WERI-Rb-1 (cell line): ENCODE measurements at regions not wholly inside any gene's neighbourhood (a gene's known extent, or its start where the extent isn't known, plus 50 kb on each side); places are given as distances from the start of the nearest gene placed in this dataset.

Source experiments
- DNase-seq: peaks from one replicate; pipeline ENCODE4 v3.0.0-alpha.2; 2020
- H3K27ac ChIP-seq: fragments of 250-450 bp; sonication (Bioruptor Pico); 2 replicates; pipeline ENCODE4 v1.5.1; 2020; ENCODE audit warnings: mild to moderate bottlenecking, moderate library complexity
- H3K27me3 ChIP-seq: fragments of 250-450 bp; sonication (Bioruptor Pico); 2 replicates; pipeline ENCODE4 v1.5.1; 2021; ENCODE audit warnings: mild to moderate bottlenecking, low read depth, moderate library complexity; ENCODE audit not compliant: insufficient read depth, severe bottlenecking
- H3K36me3 ChIP-seq: fragments of 250-450 bp; sonication (Bioruptor Pico); 2 replicates; pipeline ENCODE4 v1.5.1; 2020; ENCODE audit warnings: mild to moderate bottlenecking, moderate library complexity
- H3K4me3 ChIP-seq: 2 replicates; pipeline ENCODE4 v1.5.1; 2011; ENCODE audit warnings: low read depth, mild to moderate bottlenecking, control low read depth, low read length
- H3K9me3 ChIP-seq: fragments of 250-450 bp; sonication (Bioruptor Pico); 2 replicates; pipeline ENCODE4 v1.5.1; 2021; ENCODE audit warnings: mild to moderate bottlenecking, moderate library complexity; ENCODE audit not compliant: severe bottlenecking
- CTCF ChIP-seq: IDR thresholded peaks from 2 replicates; pipeline ENCODE4 v1.5.1; 2011; ENCODE audit warnings: low read depth, mild to moderate bottlenecking, control low read depth, inconsistent platforms, low read length

DNA sequence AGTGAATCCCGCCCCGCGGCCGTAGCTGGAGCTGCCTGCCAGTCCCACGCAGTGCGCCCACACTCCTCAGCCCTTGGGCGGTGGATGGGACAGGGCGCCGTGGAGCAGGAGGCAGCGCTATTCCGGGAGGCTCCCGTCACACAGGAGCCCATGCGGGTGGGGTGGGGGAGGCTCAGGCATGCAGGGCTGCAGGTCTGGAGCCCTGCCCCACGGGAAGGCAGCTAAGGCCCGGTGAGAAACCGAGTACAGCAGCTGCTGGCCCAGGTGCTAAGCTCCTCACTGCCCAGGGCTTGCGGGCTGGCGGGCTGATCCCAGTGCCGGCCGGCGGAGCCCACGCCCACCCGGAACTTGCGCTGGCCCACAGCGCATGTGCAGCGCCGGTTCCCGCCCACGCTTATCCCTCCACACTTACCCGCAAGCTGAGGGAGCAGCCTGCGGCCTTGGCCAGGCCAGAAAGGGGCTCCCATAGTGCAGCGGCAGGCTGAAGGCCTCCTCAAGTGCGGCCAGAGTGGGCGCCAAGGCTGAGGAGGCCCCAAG lies 1152.8 kb upstream of the CELF4 start:
- Histone ChIP-seq H3K9me3 (no peaks in the 10 kb centered on the region), H3K27me3 (no peaks in the 10 kb centered on the region), H3K27ac (no peak overlapping the region), H3K36me3 (no peaks in the 10 kb centered on the region), H3K4me3 (no peak overlapping the region)
- TF ChIP-seq CTCF, result no peak
- DNase-seq, result no peak

- no peak for DNase-seq
- Histone ChIP-seq H3K4me3 (no peak overlapping the region), H3K27ac (no peak overlapping the region), H3K36me3 (no peaks in the 10 kb centered on the region), H3K27me3 (no peaks in the 10 kb centered on the region), H3K9me3 (no peaks in the 10 kb centered on the region)
- no peak for TF ChIP-seq CTCF
Measured at GRCh38 chr18:38709122-38709521, 1143.5 kb upstream of the CELF4 start.

DNA sequence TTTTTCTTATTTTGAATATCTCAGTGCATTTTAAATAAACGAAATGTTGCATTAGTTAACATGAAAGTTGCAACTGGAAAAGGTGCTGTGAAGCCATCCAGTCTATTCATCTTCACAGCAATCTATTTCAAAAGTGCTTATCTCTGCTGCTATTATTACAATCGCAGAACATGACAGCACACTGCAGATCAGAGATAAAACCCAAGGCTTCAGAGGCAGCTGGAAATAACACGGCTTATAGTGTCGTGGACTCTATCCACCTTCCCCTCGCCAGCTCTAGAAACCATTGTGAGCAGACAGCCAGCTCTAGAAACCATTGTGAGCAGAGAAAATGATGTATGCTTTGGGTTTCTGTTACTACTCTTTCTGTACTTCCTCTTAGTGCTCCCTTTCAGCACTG lies 1140.8 kb upstream of the CELF4 start:
- H3K9me3 ChIP-seq, result no peaks in the 10 kb centered on the region
- no peak for TF ChIP-seq CTCF
- no peaks in the 10 kb centered on the region for H3K36me3 ChIP-seq
- no peaks in the 10 kb centered on the region for H3K27me3 ChIP-seq
- no peak overlapping the region for H3K27ac ChIP-seq
- no peak for DNase-seq
- H3K4me3 ChIP-seq, result no peak overlapping the region

DNA sequence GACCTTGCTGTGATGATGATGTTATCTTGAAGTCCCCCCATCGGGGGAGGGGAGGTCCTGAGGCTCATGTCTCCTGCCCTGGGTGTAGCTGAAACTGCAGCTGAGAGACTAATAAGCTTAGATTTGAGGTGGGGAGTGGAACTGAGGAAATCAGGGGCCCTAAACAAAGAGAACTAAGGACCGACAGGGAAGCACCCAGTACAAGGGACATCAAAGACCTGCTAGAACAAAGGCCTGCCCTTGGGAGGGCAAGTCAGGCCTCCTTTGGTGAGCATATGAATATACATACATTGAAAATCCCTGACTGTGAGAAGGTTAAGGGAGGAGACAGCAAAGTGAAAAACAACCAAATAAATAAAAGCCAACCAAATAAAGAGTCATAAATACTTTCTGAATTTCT lies 1132.5 kb upstream of the CELF4 start:
- H3K4me3 ChIP-seq, result no peak overlapping the region
- no peak for DNase-seq
- no peaks in the 10 kb centered on the region for H3K27me3 ChIP-seq
- no peaks in the 10 kb centered on the region for H3K36me3 ChIP-seq
- H3K9me3 ChIP-seq, result no peaks in the 10 kb centered on the region
- no peak for TF ChIP-seq CTCF
- H3K27ac ChIP-seq, result no peak overlapping the region

DNA sequence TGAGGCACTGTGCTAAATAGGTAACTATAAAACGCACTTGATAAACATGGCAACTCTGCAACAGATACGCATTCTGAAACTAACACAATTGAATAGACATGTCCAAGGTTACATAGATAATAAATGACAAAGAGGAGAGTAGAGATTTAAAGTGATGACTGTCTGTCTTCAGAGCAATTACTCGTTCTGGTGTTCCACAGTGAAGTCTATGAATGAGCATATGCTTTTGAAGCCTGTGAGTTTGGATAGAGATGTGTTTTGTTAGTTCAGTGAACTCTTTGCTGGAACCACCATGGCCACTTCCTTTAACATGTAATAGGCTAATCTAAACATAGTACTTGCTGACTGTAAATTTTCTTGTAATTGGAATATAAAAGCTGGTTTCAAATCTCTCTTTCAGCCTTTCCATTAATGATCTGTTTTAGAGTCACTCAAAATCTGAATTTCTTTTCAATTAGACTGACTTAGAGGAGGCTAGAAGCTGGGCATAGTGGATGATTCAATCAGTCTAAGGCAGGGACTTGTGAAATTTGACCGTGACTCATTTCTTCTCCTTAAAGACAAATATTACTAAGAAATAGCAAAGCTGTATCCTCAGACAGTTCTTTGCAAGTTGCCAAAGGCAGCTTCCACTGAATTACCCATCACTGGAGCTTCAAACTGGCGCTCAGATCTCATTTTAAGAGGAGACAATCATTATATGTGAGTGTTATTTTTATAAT lies 1130.1 kb upstream of the CELF4 start:
- Histone ChIP-seq H3K27me3 (no peaks in the 10 kb centered on the region), H3K36me3 (no peaks in the 10 kb centered on the region), H3K4me3 (no peak overlapping the region), H3K27ac (no peak overlapping the region), H3K9me3 (no peaks in the 10 kb centered on the region)
- no peak for TF ChIP-seq CTCF
- no peak for DNase-seq

- TF ChIP-seq CTCF, result no peak
Measured at GRCh38 chr18:38693104-38693503, 1127.5 kb upstream of the CELF4 start.

More at GRCh38 chr18:38693104-38693503, 1127.5 kb upstream of the CELF4 start:
- DNase-seq, result no peak
- Histone ChIP-seq H3K9me3 (no peaks in the 10 kb centered on the region), H3K27ac (no peak overlapping the region), H3K27me3 (no peaks in the 10 kb centered on the region), H3K36me3 (no peaks in the 10 kb centered on the region), H3K4me3 (no peak overlapping the region)
